SK-N-DZ (cell line): ENCODE measurements at regions not wholly inside any gene's neighbourhood (a gene's known extent, or its start where the extent isn't known, plus 50 kb on each side); places are given as distances from the start of the nearest gene placed in this dataset.

ENCODE experiments used
- DNase-seq: peaks from one replicate; pipeline ENCODE4 v3.0.0-alpha.2; 2015; ENCODE audit warnings: low spot score
- small RNA-seq, 2 experiments: library from RNA; depleted of rRNA; stranded (forward); fragments of <200 nt; gene quantifications; one replicate each; pipeline ENCODE3, GENCODE V24; 2014

- DNase-seq, result no peak
These were observed 60.0 kb upstream of the TYRP1 start for GRCh38 chr9:12633016-12633765.

- DNase-seq, result peak; percentile 38
These were observed 53.1 kb upstream of the TYRP1 start for GRCh38 chr9:12640016-12640587.

- DNase-seq, result no peak
These were observed 52.1 kb upstream of the TYRP1 start for GRCh38 chr9:12640866-12641636.

Small RNAs in the stretch of these regions (small RNA-seq; reads per million reads assigned to genes)
- 0 reads per million in 2 experiments for gene AL161788.1
- gene AL162413.1, result 0 reads per million in 2 experiments
- 0 reads per million in 2 experiments for gene AL592227.1
- 0.08 to 0.22 reads per million in 2 experiments for gene RNU2-47P
